ENCODE measurements at regions not wholly inside any gene's neighbourhood (a gene's known extent, or its start where the extent isn't known, plus 50 kb on each side); places are given as distances from the start of the nearest gene placed in this dataset.

GRCh38 chr2:10964052-10964790 is 52.5 kb downstream of the KCNF1 start:
- no peak for DNase-seq

- no peak for DNase-seq
These were observed 53.6 kb downstream of the KCNF1 start for GRCh38 chr2:10965241-10965843.

- DNase-seq, result no peak
These were observed 54.3 kb downstream of the KCNF1 start for GRCh38 chr2:10966056-10966455.

- no peak for DNase-seq
These were observed 55.0 kb downstream of the KCNF1 start for GRCh38 chr2:10966741-10967140.

GRCh38 chr2:10968176-10968575 is 56.4 kb downstream of the KCNF1 start:
- DNase-seq, result no peak

GRCh38 chr2:10970666-10971065 is 58.9 kb downstream of the KCNF1 start:
- no peak for DNase-seq

- DNase-seq, result no peak
These were observed 59.6 kb downstream of the KCNF1 start for GRCh38 chr2:10971161-10971887.

- no peak for DNase-seq
These were observed 60.1 kb downstream of the KCNF1 start for GRCh38 chr2:10971888-10972260.

GRCh38 chr2:10972683-10973433 is 61.1 kb downstream of the KCNF1 start:
- no peak for DNase-seq

GRCh38 chr2:10973766-10974165 is 62.0 kb downstream of the KCNF1 start:
- DNase-seq, result no peak

GRCh38 chr2:10977003-10977402 is 65.3 kb downstream of the KCNF1 start:
- DNase-seq, result no peak

- no peak for DNase-seq
These were observed 65.9 kb downstream of the KCNF1 start for GRCh38 chr2:10977621-10978020.

GRCh38 chr2:10978090-10978670 is 66.4 kb downstream of the KCNF1 start:
- no peak for DNase-seq

- DNase-seq, result no peak
These were observed 68.3 kb downstream of the KCNF1 start for GRCh38 chr2:10980071-10980470.

- DNase-seq, result no peak
These were observed 69.2 kb downstream of the KCNF1 start for GRCh38 chr2:10980886-10981425.

- no peak for DNase-seq
These were observed 69.7 kb downstream of the KCNF1 start for GRCh38 chr2:10981451-10981850.

- DNase-seq, result no peak
These were observed 70.3 kb downstream of the KCNF1 start for GRCh38 chr2:10981941-10982431.

GRCh38 chr2:10982931-10983701 is 71.4 kb downstream of the KCNF1 start:
- DNase-seq, result no peak

GRCh38 chr2:10983711-10984110 is 72.0 kb downstream of the KCNF1 start:
- DNase-seq, result no peak

GRCh38 chr2:10984418-10985135 is 72.8 kb downstream of the KCNF1 start:
- DNase-seq, result no peak

GRCh38 chr2:10985260-10985659 is 73.5 kb downstream of the KCNF1 start:
- DNase-seq, result no peak
